Left lung (tissue), 4 donors: ENCODE measurements at regions not wholly inside any gene's neighbourhood (a gene's known extent, or its start where the extent isn't known, plus 50 kb on each side); places are given as distances from the start of the nearest gene placed in this dataset.
A peak's percentile ranks its signal among the peaks of the same experiment; 100 is the strongest.

Source experiments
- ATAC-seq: fragments of 200-7000 bp; cut with Tn5 transposase; one replicate; pipeline ENCODE4 v1.9.1; 2020; ENCODE audit warnings: moderate library complexity
- DNase-seq, 4 donors: peaks; one replicate each; pipeline ENCODE4 v3.0.0-alpha.2; 2013 to 2020
- H3K27ac ChIP-seq, 2 donors: fragments of 200-600 bp; sonication (generic) in 1 of 2; one replicate each; pipeline versions ENCODE4 v1.5.0 to v1.8.0; 2020 to 2021
- H3K27me3 ChIP-seq, 2 donors: fragments of 200-600 bp; sonication (generic) in 1 of 2; one replicate each; pipeline versions ENCODE4 v1.5.0 to v1.8.0; 2020 to 2021
- H3K36me3 ChIP-seq, 2 donors: fragments of 200-600 bp; sonication (generic) in 1 of 2; one replicate each; pipeline versions ENCODE4 v1.5.0 to v1.8.0; 2020 to 2021
- H3K4me1 ChIP-seq, 2 donors: fragments of 200-600 bp; one replicate each; pipeline ENCODE4 v1.8.0; 2021
- H3K4me3 ChIP-seq, 2 donors: fragments of 200-600 bp; sonication (generic) in 1 of 2; one replicate each; pipeline versions ENCODE4 v1.5.0 to v1.8.0; 2020 to 2021; ENCODE audit warnings: mild to moderate bottlenecking in 1 of 2
- H3K9me3 ChIP-seq, 2 donors: fragments of 200-600 bp; sonication (generic) in 1 of 2; one replicate each; pipeline versions ENCODE4 v1.5.0 to v1.8.0; 2020 to 2021
- intact Hi-C, 2 donors: fragments of 100-400 bp; cut with DNase I; formaldehyde crosslinking; loops; one replicate each; pipeline versions ENCODE4 v1.11.2 to v1.14.2; 2022
- TF ChIP-seq, protein P1 (sequence below), 2 donors: fragments of 200-600 bp; sonication (generic) in 1 of 2; IDR thresholded peaks; one replicate each; pipeline versions ENCODE4 v1.5.0 to v1.8.0; 2021; ENCODE audit warnings: antibody characterized with exemption in 2 of 2
- donor health status: DM: no; HTN: yes; CAD: no.
- donor health status: DM: no; HTN: no; CAD: no.

DNA sequence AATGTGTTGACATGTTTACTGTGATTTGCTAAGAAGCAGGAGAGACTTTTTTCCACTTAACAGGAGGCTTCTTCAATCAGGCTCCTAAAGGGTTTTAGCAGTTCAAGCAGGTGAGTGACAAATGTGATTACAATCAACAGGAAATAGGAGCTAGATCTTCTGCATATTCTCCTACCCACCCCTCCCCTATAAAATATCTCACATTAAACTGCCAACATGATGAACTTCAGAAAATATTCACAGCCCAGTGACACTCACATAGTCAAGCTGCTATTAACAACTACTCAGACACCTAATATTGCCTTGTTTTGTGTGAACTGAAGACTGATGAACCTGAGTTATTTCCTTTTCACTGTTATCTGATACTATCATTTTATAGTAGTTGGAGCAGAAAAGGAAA is 55.9 kb upstream of the ANTXR2 start:
- Histone ChIP-seq H3K36me3 (no peaks in the 10 kb centered on the region), H3K27ac (no peak overlapping the region), H3K4me3 (no peak overlapping the region), H3K9me3 (no peaks in the 10 kb centered on the region), H3K27me3 (no peaks in the 10 kb centered on the region), H3K4me1 (peaks cover 0 to 19% of the 10 kb centered on the region in 2 donors)
- ATAC-seq (no peak), DNase-seq (no peak)
- intact Hi-C loops = no loop called here
- TF ChIP-seq, protein P1, sequence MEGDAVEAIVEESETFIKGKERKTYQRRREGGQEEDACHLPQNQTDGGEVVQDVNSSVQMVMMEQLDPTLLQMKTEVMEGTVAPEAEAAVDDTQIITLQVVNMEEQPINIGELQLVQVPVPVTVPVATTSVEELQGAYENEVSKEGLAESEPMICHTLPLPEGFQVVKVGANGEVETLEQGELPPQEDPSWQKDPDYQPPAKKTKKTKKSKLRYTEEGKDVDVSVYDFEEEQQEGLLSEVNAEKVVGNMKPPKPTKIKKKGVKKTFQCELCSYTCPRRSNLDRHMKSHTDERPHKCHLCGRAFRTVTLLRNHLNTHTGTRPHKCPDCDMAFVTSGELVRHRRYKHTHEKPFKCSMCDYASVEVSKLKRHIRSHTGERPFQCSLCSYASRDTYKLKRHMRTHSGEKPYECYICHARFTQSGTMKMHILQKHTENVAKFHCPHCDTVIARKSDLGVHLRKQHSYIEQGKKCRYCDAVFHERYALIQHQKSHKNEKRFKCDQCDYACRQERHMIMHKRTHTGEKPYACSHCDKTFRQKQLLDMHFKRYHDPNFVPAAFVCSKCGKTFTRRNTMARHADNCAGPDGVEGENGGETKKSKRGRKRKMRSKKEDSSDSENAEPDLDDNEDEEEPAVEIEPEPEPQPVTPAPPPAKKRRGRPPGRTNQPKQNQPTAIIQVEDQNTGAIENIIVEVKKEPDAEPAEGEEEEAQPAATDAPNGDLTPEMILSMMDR (IDR thresholded peaks at IDR 0.05) = no peak

GRCh38 chr4:80127870-80128419 is 54.9 kb upstream of the ANTXR2 start:
- Histone ChIP-seq H3K4me3 (no peak overlapping the region), H3K36me3 (no peaks in the 10 kb centered on the region), H3K27ac (no peak overlapping the region), H3K4me1 (peaks cover 0 to 19% of the 10 kb centered on the region in 2 donors), H3K27me3 (no peaks in the 10 kb centered on the region), H3K9me3 (no peaks in the 10 kb centered on the region)
- ATAC-seq (no peak), DNase-seq (no peak)
- intact Hi-C loops = no loop called here
- TF ChIP-seq, protein P1 (IDR thresholded peaks at IDR 0.05) = no peak

GRCh38 chr4:80126435-80126834 is 53.4 kb upstream of the ANTXR2 start:
- intact Hi-C loops = no loop called here

GRCh38 chr4:80125252-80126177 is 52.5 kb upstream of the ANTXR2 start:
- DNase-seq = no peak
- ATAC-seq = peak; percentile 49
- Histone ChIP-seq H3K4me3 (no peak overlapping the region), H3K4me1 (peaks cover 0 to 19% of the 10 kb centered on the region in 2 donors), H3K9me3 (no peaks in the 10 kb centered on the region), H3K27ac (peak overlapping the region in 1 of 2 donors; percentile 26), H3K36me3 (no peaks in the 10 kb centered on the region), H3K27me3 (no peaks in the 10 kb centered on the region)
- intact Hi-C loops = no loop called here
- TF ChIP-seq, protein P1 (IDR thresholded peaks at IDR 0.05) = peak in 1 of 2 donors; percentile 23

More at GRCh38 chr4:80126435-80126834, 53.4 kb upstream of the ANTXR2 start:
- no peak overlapping the region for H3K4me3 ChIP-seq
- H3K27ac ChIP-seq = peak overlapping the region in 1 of 2 donors; percentile 23
- TF ChIP-seq, protein P1 (IDR thresholded peaks at IDR 0.05) = no peak
- no peaks in the 10 kb centered on the region for H3K9me3 ChIP-seq
- H3K27me3 ChIP-seq = no peaks in the 10 kb centered on the region
- peaks cover 0 to 19% of the 10 kb centered on the region in 2 donors for H3K4me1 ChIP-seq
- no peak for DNase-seq
- no peaks in the 10 kb centered on the region for H3K36me3 ChIP-seq
- ATAC-seq = no peak
